CD4-positive, alpha-beta T cell (primary cell): ENCODE measurements at regions not wholly inside any gene's neighbourhood (a gene's known extent, or its start where the extent isn't known, plus 50 kb on each side); places are given as distances from the start of the nearest gene placed in this dataset.

Source experiments
- ATAC-seq: fragments of 200-7000 bp; cut with Tn5 transposase; one replicate; pipeline ENCODE4 v1.10.0; 2022; ENCODE audit warnings: mild to moderate bottlenecking; ENCODE audit not compliant: poor library complexity
- CTCF ChIA-PET: fragments of 350-600 bp; sonication (Branson Sonifier 250); formaldehyde crosslinking; loops from one replicate; lab custom pipeline; 2021; ENCODE audit warnings: antibody characterized with exemption, inconsistent platforms; lab: Charles Lee
- POLR2A ChIA-PET: fragments of 350-600 bp; sonication (Branson Sonifier 250); formaldehyde crosslinking; loops from one replicate; lab custom pipeline; 2021; ENCODE audit warnings: antibody characterized with exemption, inconsistent platforms; lab: Charles Lee
- DNase-seq, 14 experiments: peaks; one replicate each; pipeline ENCODE4 v3.0.0-alpha.2; 2013 to 2020; ENCODE audit warnings: mixed read lengths in 2 of 14
- H3K27ac ChIP-seq, 2 donors: one replicate each; pipeline versions ENCODE4 v1.5.1 to v1.7.0; 2013; ENCODE audit warnings: low read length in 2 of 2, low read depth in 1 of 2, mild to moderate bottlenecking in 1 of 2
- H3K27me3 ChIP-seq, 2 experiments: 1 replicate in 1 of 2; 2 replicates in 1 of 2; pipeline versions ENCODE4 v1.6.1 to v1.7.0; 2013; ENCODE audit warnings: low read length in 2 of 2, control low read depth in 1 of 2, mild to moderate bottlenecking in 1 of 2, moderate library complexity in 1 of 2; ENCODE audit not compliant: insufficient read depth in 2 of 2, control insufficient read depth in 1 of 2
- H3K36me3 ChIP-seq: one replicate; pipeline ENCODE4 v1.6.1; 2013; ENCODE audit warnings: low read length, control low read depth; ENCODE audit not compliant: insufficient read depth
- H3K4me1 ChIP-seq: one replicate; pipeline ENCODE4 v1.6.1; 2013; ENCODE audit warnings: low read length, control low read depth; ENCODE audit not compliant: insufficient read depth
- H3K4me3 ChIP-seq: one replicate; pipeline ENCODE4 v1.5.1; 2013; ENCODE audit warnings: mild to moderate bottlenecking, low read length, moderate library complexity
- H3K9me3 ChIP-seq, 2 experiments: 1 replicate in 1 of 2; 2 replicates in 1 of 2; pipeline versions ENCODE4 v1.6.1 to v1.7.0; 2013; ENCODE audit warnings: low read length in 2 of 2, mild to moderate bottlenecking in 2 of 2, control low read depth in 1 of 2, moderate library complexity in 1 of 2; ENCODE audit not compliant: control insufficient read depth in 1 of 2, insufficient read depth in 1 of 2
- H3K27ac Mint-ChIP-seq: one replicate; pipeline ENCODE4 v1.8.0; 2020; ENCODE audit warnings: mixed read lengths
- H3K27me3 Mint-ChIP-seq: one replicate; pipeline ENCODE4 v1.8.0; 2021; ENCODE audit warnings: mixed read lengths
- H3K36me3 Mint-ChIP-seq: one replicate; pipeline ENCODE4 v1.8.0; 2021; ENCODE audit warnings: low read depth, mixed read lengths
- H3K4me1 Mint-ChIP-seq: one replicate; pipeline ENCODE4 v1.8.0; 2021; ENCODE audit warnings: low read depth, mixed read lengths
- H3K4me3 Mint-ChIP-seq: one replicate; pipeline ENCODE4 v1.8.0; 2020; ENCODE audit warnings: mild to moderate bottlenecking, mixed read lengths
- H3K9me3 Mint-ChIP-seq: one replicate; pipeline ENCODE4 v1.8.0; 2020; ENCODE audit warnings: mixed read lengths
- CTCF ChIP-seq: fragments of 200-600 bp; IDR thresholded peaks from one replicate; pipeline ENCODE4 v1.8.0; 2022; ENCODE audit warnings: antibody characterized with exemption, mild to moderate bottlenecking
- intact Hi-C, 2 experiments: fragments of 100-400 bp; cut with DNase I in 1 of 2; cut with micrococcal nuclease in 1 of 2; formaldehyde crosslinking; loops; one replicate each; pipeline versions ENCODE4 v1.15.1 to v1.9.0; 2023 to 2025; cut with DNase I, micrococcal nuclease

- Histone ChIP-seq H3K4me1 (no peaks in the 10 kb centered on the region), H3K27ac (no peak overlapping the region), H3K9me3 (no peaks in the 10 kb centered on the region), H3K4me3 (no peak overlapping the region), H3K27me3 (peaks cover 6 to 10% of the 10 kb centered on the region in 2 experiments), H3K36me3 (no peaks in the 10 kb centered on the region)
- Mint-ChIP-seq H3K27me3 (peaks cover 14% of the 10 kb centered on the region), H3K27ac (no peak overlapping the region), H3K4me1 (no peaks in the 10 kb centered on the region), H3K9me3 (no peaks in the 10 kb centered on the region), H3K36me3 (no peaks in the 10 kb centered on the region), H3K4me3 (no peak overlapping the region)
- no peak for DNase-seq
- ATAC-seq = no peak
- intact Hi-C loops = no loop called here
- POLR2A ChIA-PET = no interaction called here
- CTCF ChIA-PET = no interaction called here
- TF ChIP-seq CTCF = no peak
Observed at GRCh38 chr2:177042311-177042710, 170.3 kb upstream of the HNRNPA3 start.

GRCh38 chr2:177044671-177045070, 167.9 kb upstream of the HNRNPA3 start:
- H3K27me3 ChIP-seq = peaks cover 0 to 10% of the 10 kb centered on the region in 2 experiments
- intact Hi-C loops = no loop called here
- ATAC-seq = no peak
- ChIA-PET CTCF (no interaction called here), POLR2A (no interaction called here)
- H3K4me3 ChIP-seq = no peak overlapping the region
- no peaks in the 10 kb centered on the region for H3K4me1 Mint-ChIP-seq
- no peaks in the 10 kb centered on the region for H3K9me3 Mint-ChIP-seq
- H3K36me3 ChIP-seq = no peaks in the 10 kb centered on the region
- no peak overlapping the region for H3K27ac Mint-ChIP-seq
- DNase-seq = no peak
- no peaks in the 10 kb centered on the region for H3K4me1 ChIP-seq
- H3K36me3 Mint-ChIP-seq = no peaks in the 10 kb centered on the region
- TF ChIP-seq CTCF = no peak
- H3K27me3 Mint-ChIP-seq = peaks cover 5% of the 10 kb centered on the region
- H3K27ac ChIP-seq = no peak overlapping the region
- no peaks in the 10 kb centered on the region for H3K9me3 ChIP-seq
- no peak overlapping the region for H3K4me3 Mint-ChIP-seq

- Mint-ChIP-seq H3K9me3 (no peaks in the 10 kb centered on the region), H3K27me3 (no peaks in the 10 kb centered on the region), H3K36me3 (no peaks in the 10 kb centered on the region), H3K4me1 (no peaks in the 10 kb centered on the region), H3K4me3 (no peak overlapping the region), H3K27ac (no peak overlapping the region)
- no peak for TF ChIP-seq CTCF
- Histone ChIP-seq H3K27me3 (peaks cover 0 to 10% of the 10 kb centered on the region in 2 experiments), H3K27ac (no peak overlapping the region), H3K4me1 (no peaks in the 10 kb centered on the region), H3K4me3 (no peak overlapping the region), H3K9me3 (no peaks in the 10 kb centered on the region), H3K36me3 (no peaks in the 10 kb centered on the region)
- intact Hi-C loops = no loop called here
- ATAC-seq (no peak), DNase-seq (no peak)
- ChIA-PET POLR2A (interaction anchor here (0.7 kb wide), 1 partner anchor 24 kb away, joined by 3 read pairs; no protein-coding TSS in a partner anchor), CTCF (no interaction called here)
Observed at GRCh38 chr2:177048981-177049380, 163.6 kb upstream of the HNRNPA3 start.
